ENCODE measurements at regions not wholly inside any gene's neighbourhood (a gene's known extent, or its start where the extent isn't known, plus 50 kb on each side); places are given as distances from the start of the nearest gene placed in this dataset.

GRCh38 chr4:156685308-156685707, 286.3 kb downstream of the PDGFC start:
- TF ChIP-seq EZH2 (IDR thresholded peaks at IDR 0.05), result no peak
- no peak for TF ChIP-seq POLR2AphosphoS5 (IDR thresholded peaks at IDR 0.05; ENCODE audit: borderline replicate concordance, low read depth, low read length)
- no peak for TF ChIP-seq FOXP2 (optimal IDR thresholded peaks at IDR 0.05; ENCODE audit: control extremely low read depth, extremely low read length, insufficient read depth)
